VCaP (cell line): ENCODE measurements at regions not wholly inside any gene's neighbourhood (a gene's known extent, or its start where the extent isn't known, plus 50 kb on each side); places are given as distances from the start of the nearest gene placed in this dataset.
A peak's percentile ranks its signal among the peaks of the same experiment; 100 is the strongest.
"Not testable (repeated sequence)": the region's sequence is repeated elsewhere in the genome, so short reads cannot be mapped to it uniquely, and the experiment has no call there.

Source experiments
- H3K27ac ChIP-seq: fragments of 450-650 bp; 2 replicates; pipeline ENCODE4 v1.5.1; 2017
- TF ChIP-seq, protein P1 (sequence below): fragments of 450-650 bp; conservative IDR thresholded peaks from 2 replicates; pipeline ENCODE4 v1.5.1; 2017; ENCODE audit warnings: mild to moderate bottlenecking, moderate library complexity

DNA sequence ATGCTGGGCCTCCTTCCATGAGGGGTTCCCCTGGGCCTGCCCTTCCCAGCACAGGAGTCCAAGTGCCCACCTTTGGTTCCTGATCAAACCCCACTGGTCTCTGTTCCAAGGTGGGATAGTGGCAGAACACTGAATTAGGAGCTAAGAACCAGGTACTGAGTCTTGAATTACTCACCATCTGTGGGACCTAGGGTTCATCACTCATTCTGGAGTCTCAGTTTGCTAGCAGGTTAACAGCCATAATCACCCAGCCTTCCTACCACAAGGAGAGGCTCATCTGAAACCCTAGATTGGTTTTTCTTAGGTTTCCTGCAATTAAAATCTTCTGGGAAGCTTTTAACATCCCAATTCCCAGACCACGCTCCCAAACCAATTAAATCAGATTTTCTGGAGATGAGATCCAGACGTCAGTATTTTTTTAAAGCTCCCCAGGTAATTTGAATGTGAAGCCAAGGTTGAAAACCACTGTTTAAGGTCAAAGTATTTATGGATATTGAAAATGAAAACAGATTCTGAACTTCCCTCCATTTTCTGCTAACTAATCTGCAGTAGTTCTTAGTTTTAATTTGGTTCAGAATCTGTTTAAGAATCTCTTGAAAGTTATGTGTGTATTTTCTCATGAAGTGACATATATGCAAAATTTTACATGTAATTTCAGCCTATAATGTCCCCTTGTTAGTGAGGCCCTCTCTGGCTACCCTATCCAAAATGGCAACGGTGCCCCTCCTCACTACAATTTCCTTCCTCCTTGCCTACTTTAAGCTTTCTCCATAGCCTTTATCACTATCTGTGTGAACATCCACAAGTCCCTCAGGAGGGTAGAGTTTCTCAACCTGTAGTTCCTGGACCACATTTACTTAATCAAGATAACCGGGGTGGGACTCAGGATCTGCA is 166.5 kb upstream of the CXCR4 start:
- TF ChIP-seq, protein P1, sequence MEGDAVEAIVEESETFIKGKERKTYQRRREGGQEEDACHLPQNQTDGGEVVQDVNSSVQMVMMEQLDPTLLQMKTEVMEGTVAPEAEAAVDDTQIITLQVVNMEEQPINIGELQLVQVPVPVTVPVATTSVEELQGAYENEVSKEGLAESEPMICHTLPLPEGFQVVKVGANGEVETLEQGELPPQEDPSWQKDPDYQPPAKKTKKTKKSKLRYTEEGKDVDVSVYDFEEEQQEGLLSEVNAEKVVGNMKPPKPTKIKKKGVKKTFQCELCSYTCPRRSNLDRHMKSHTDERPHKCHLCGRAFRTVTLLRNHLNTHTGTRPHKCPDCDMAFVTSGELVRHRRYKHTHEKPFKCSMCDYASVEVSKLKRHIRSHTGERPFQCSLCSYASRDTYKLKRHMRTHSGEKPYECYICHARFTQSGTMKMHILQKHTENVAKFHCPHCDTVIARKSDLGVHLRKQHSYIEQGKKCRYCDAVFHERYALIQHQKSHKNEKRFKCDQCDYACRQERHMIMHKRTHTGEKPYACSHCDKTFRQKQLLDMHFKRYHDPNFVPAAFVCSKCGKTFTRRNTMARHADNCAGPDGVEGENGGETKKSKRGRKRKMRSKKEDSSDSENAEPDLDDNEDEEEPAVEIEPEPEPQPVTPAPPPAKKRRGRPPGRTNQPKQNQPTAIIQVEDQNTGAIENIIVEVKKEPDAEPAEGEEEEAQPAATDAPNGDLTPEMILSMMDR, result no peak
- H3K27ac ChIP-seq, result no peak overlapping the region

DNA sequence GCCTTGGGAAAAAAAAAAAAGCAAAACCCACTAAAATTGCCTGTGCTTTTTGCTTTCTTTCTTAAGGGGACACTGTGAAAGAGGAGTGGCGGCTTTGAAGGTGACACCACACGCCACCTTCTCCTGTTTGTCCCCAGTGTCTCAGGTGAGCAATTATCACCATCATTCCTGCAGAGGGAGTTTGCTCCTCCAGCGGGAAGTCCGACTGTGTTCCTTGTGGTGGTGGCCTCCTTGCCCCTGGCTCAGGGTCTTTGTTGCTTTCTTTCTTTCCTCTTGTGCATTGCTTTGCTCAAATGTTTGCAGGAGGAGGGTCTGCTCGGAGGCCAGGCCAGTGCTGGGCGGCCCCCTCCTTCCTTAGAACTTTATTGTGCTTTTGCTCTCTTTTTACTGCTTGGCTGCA is 164.3 kb upstream of the CXCR4 start:
- TF ChIP-seq, protein P1, result no peak
- H3K27ac ChIP-seq, result no peak overlapping the region

DNA sequence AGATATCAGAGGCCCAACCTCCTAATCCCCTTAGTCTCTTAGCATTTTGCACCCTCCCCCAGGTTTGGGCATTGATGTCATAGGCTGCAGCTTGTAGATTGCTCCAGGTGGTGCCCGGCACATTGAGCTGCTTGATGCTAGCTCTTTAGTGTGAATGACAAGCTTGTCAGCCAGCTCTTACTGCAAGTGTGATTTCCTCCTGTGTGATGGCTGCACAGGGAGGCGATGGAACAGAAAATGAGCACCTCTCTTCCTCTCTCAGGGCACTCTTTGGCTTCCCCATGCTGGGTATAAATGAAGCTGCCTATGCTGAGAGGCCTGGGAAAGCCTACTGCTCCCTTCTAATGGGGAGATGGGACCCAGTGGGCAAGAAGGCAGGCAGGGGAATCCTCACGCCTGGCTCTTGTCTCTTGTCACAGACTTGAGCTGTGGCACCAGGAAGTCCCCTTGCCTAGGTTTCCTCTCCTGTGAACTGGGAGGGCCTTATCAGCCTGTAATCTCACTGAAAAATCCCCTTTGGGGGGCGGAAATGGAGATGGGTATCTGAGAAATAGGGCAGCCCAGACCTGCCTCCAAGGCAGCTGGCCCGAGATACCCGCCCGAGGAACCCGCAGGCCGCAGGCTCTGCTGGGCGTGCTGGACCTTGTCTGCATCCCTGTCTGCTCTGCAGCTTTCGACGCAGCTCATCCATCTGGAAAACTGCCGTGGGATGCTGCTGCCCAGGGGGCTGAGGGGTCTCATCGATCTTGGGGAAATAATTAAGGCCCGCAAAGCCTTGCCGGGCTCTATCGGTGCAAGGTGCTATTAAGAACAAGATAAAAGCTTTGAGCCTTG is 163.5 kb upstream of the CXCR4 start:
- TF ChIP-seq, protein P1, result no peak
- H3K27ac ChIP-seq, result no peak overlapping the region

DNA sequence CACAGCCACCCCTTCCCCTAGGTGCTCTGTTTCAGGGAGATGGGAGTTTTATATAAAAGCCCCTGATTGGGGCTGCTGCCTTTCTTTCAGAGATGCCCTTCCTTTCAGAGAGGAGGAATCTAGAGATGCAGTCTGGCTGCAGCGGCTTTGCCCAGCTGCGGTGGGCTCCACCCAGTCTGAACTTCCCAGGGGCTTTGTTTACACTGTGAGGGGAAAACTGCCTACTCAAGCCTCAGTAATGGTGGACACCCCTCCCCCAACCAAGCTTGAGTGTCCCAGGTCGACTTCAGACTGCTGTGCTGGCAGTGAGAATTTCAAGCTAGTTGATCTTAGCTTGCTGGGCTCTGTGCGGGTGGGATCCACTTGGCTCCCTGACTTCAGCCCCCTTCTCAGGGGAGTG is 148.4 kb upstream of the CXCR4 start:
- not testable (repeated sequence) for H3K27ac ChIP-seq

GRCh38 chr2:136259551-136259950 is 141.6 kb upstream of the CXCR4 start:
- TF ChIP-seq, protein P1, result no peak

GRCh38 chr2:136257893-136258292 is 139.9 kb upstream of the CXCR4 start:
- H3K27ac ChIP-seq, result no peak overlapping the region
- TF ChIP-seq, protein P1, result no peak

More at GRCh38 chr2:136259551-136259950, 141.6 kb upstream of the CXCR4 start:
- H3K27ac ChIP-seq, result no peak overlapping the region

DNA sequence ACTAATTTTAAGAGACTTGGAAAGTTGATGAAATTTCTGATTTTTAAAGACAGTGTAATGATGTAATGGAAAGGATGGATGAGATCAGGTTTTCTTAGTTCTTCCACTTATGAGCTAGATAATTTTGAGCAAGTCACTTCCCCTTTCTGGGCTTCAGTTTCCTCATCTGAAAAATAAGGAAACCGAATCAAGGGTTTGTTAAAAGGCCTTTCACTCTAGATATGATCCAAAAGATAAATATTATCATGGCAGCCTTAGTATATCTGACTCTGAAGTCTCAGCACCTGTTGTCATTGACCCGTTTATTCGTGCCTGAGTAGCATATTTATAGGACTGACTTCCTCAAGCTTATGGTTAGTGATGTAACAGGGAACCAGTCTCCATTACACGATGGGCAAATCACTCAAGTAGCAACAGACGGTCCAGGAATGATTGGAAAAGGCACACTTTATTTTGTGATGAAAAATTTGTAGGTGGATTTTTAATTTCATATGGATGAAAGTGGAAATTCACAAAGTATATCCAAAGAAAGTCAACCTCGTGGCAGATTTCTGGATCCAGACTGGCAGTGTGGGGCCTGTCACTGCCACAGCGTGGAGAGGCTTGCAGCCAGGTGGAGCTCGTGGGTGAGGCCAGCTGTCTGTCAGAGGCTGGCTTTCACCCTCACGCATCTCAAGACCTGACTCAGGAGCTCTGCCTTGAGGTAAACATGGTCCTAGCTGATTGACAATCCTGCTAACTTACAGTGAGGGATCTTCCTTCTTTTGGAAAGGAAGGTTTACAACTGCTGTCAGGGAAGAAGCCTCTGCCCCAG is 137.9 kb upstream of the CXCR4 start:
- H3K27ac ChIP-seq, result no peak overlapping the region
- TF ChIP-seq, protein P1, result peak; percentile 5; the same call in 1 of the 2 replicates
